Neuron (in vitro differentiated cells): ENCODE measurements at regions not wholly inside any gene's neighbourhood (a gene's known extent, or its start where the extent isn't known, plus 50 kb on each side); places are given as distances from the start of the nearest gene placed in this dataset.
A peak's percentile ranks its signal among the peaks of the same experiment; 100 is the strongest.

Experiments used
- H2AFZ ChIP-seq: one replicate; pipeline ENCODE4 v1.6.1; 2013; ENCODE audit warnings: low read depth, mild to moderate bottlenecking, inconsistent platforms, low read length, moderate library complexity
- H3K27me3 ChIP-seq: one replicate; pipeline ENCODE4 v1.6.1; 2013; ENCODE audit warnings: low read length; ENCODE audit not compliant: insufficient read depth
- H3K36me3 ChIP-seq: one replicate; pipeline ENCODE4 v1.6.1; 2013; ENCODE audit warnings: low read length; ENCODE audit not compliant: insufficient read depth
- H3K4me1 ChIP-seq: one replicate; pipeline ENCODE4 v1.6.1; 2013; ENCODE audit warnings: low read length; ENCODE audit not compliant: insufficient read depth
- H3K4me3 ChIP-seq: 2 replicates; pipeline ENCODE4 v1.5.1; 2013; ENCODE audit warnings: mild to moderate bottlenecking, low read length, moderate library complexity
- H3K9me3 ChIP-seq: one replicate; pipeline ENCODE4 v1.6.1; 2013; ENCODE audit warnings: low read length

GRCh38 chr22:22352371-22352999, 107.9 kb downstream of the VPREB1 start:
- H3K4me1 ChIP-seq: peaks cover 12% of the 10 kb centered on the region
- no peak overlapping the region for H2AFZ ChIP-seq
- peaks cover 14% of the 10 kb centered on the region for H3K27me3 ChIP-seq
- no peaks in the 10 kb centered on the region for H3K9me3 ChIP-seq
- no peaks in the 10 kb centered on the region for H3K36me3 ChIP-seq
- no peak overlapping the region for H3K4me3 ChIP-seq

GRCh38 chr22:22355096-22355834, 110.7 kb downstream of the VPREB1 start:
- peaks cover 14% of the 10 kb centered on the region for H3K27me3 ChIP-seq
- H2AFZ ChIP-seq: no peak overlapping the region
- H3K9me3 ChIP-seq: no peaks in the 10 kb centered on the region

GRCh38 chr22:22357024-22357883, 112.7 kb downstream of the VPREB1 start:
- H3K4me3 ChIP-seq: no peak overlapping the region
- no peaks in the 10 kb centered on the region for H3K9me3 ChIP-seq
- peaks cover 14% of the 10 kb centered on the region for H3K27me3 ChIP-seq
- H3K36me3 ChIP-seq: no peaks in the 10 kb centered on the region
- H2AFZ ChIP-seq: peak overlapping the region; percentile 8
- no peaks in the 10 kb centered on the region for H3K4me1 ChIP-seq

More at GRCh38 chr22:22355096-22355834, 110.7 kb downstream of the VPREB1 start:
- Histone ChIP-seq H3K4me1 (no peaks in the 10 kb centered on the region), H3K4me3 (no peak overlapping the region), H3K36me3 (no peaks in the 10 kb centered on the region)

GRCh38 chr22:22358152-22358551, 113.6 kb downstream of the VPREB1 start:
- Histone ChIP-seq H3K36me3 (no peaks in the 10 kb centered on the region), H2AFZ (no peak overlapping the region), H3K4me3 (no peak overlapping the region), H3K4me1 (no peaks in the 10 kb centered on the region), H3K27me3 (peaks cover 14% of the 10 kb centered on the region), H3K9me3 (no peaks in the 10 kb centered on the region)

- no peaks in the 10 kb centered on the region for H3K9me3 ChIP-seq
- no peaks in the 10 kb centered on the region for H3K36me3 ChIP-seq
- no peaks in the 10 kb centered on the region for H3K4me1 ChIP-seq
- peaks cover 14% of the 10 kb centered on the region for H3K27me3 ChIP-seq
- no peak overlapping the region for H2AFZ ChIP-seq
- no peak overlapping the region for H3K4me3 ChIP-seq
Measured at GRCh38 chr22:22358686-22359085, 114.1 kb downstream of the VPREB1 start.

- H3K27me3 ChIP-seq: peaks cover 8% of the 10 kb centered on the region
- H3K4me3 ChIP-seq: no peak overlapping the region
- H2AFZ ChIP-seq: no peak overlapping the region
- H3K9me3 ChIP-seq: no peaks in the 10 kb centered on the region
- H3K4me1 ChIP-seq: no peaks in the 10 kb centered on the region
- H3K36me3 ChIP-seq: no peaks in the 10 kb centered on the region
Measured at GRCh38 chr22:22359465-22359864, 114.9 kb downstream of the VPREB1 start.

GRCh38 chr22:22360014-22360413, 115.4 kb downstream of the VPREB1 start:
- Histone ChIP-seq H3K27me3 (peaks cover 6% of the 10 kb centered on the region), H3K4me1 (no peaks in the 10 kb centered on the region), H2AFZ (no peak overlapping the region)

GRCh38 chr22:22362311-22362710, 117.7 kb downstream of the VPREB1 start:
- Histone ChIP-seq H3K9me3 (no peaks in the 10 kb centered on the region), H3K4me3 (no peak overlapping the region), H3K27me3 (no peaks in the 10 kb centered on the region), H3K4me1 (no peaks in the 10 kb centered on the region), H2AFZ (no peak overlapping the region), H3K36me3 (no peaks in the 10 kb centered on the region)

More at GRCh38 chr22:22360014-22360413, 115.4 kb downstream of the VPREB1 start:
- Histone ChIP-seq H3K9me3 (no peaks in the 10 kb centered on the region), H3K36me3 (no peaks in the 10 kb centered on the region), H3K4me3 (no peak overlapping the region)

GRCh38 chr22:22362936-22363335, 118.3 kb downstream of the VPREB1 start:
- H3K27me3 ChIP-seq: peaks cover 3% of the 10 kb centered on the region
- no peaks in the 10 kb centered on the region for H3K4me1 ChIP-seq
- no peak overlapping the region for H3K4me3 ChIP-seq
- no peak overlapping the region for H2AFZ ChIP-seq
- H3K9me3 ChIP-seq: no peaks in the 10 kb centered on the region
- H3K36me3 ChIP-seq: no peaks in the 10 kb centered on the region

- peaks cover 3% of the 10 kb centered on the region for H3K27me3 ChIP-seq
- no peaks in the 10 kb centered on the region for H3K9me3 ChIP-seq
- no peak overlapping the region for H2AFZ ChIP-seq
- H3K4me1 ChIP-seq: peaks cover 2% of the 10 kb centered on the region
- H3K4me3 ChIP-seq: no peak overlapping the region
- H3K36me3 ChIP-seq: no peaks in the 10 kb centered on the region
Measured at GRCh38 chr22:22364207-22364606, 119.6 kb downstream of the VPREB1 start.

GRCh38 chr22:22366537-22366936, 122.0 kb downstream of the VPREB1 start:
- Histone ChIP-seq H3K9me3 (no peaks in the 10 kb centered on the region), H3K4me3 (no peak overlapping the region), H3K27me3 (peaks cover 3% of the 10 kb centered on the region), H2AFZ (no peak overlapping the region), H3K36me3 (no peaks in the 10 kb centered on the region), H3K4me1 (peaks cover 9% of the 10 kb centered on the region)

- peaks cover 3% of the 10 kb centered on the region for H3K27me3 ChIP-seq
- no peaks in the 10 kb centered on the region for H3K9me3 ChIP-seq
- no peaks in the 10 kb centered on the region for H3K36me3 ChIP-seq
- H3K4me1 ChIP-seq: peaks cover 9% of the 10 kb centered on the region
- no peak overlapping the region for H3K4me3 ChIP-seq
- no peak overlapping the region for H2AFZ ChIP-seq
Measured at GRCh38 chr22:22368516-22368915, 123.9 kb downstream of the VPREB1 start.
